GM19025 (cell line): ENCODE measurements at regions not wholly inside any gene's neighbourhood (a gene's known extent, or its start where the extent isn't known, plus 50 kb on each side); places are given as distances from the start of the nearest gene placed in this dataset.

Source experiments
- ATAC-seq: cut with Tn5 transposase; IDR thresholded peaks from one replicate; pipeline ENCODE4 v1.9.1; 2021; ENCODE audit warnings: mild to moderate bottlenecking, low read depth, moderate library complexity; ENCODE audit not compliant: unreplicated experiment

- peak; percentile 62 for ATAC-seq
Observed at GRCh38 chr5:74576941-74577456, 63.5 kb downstream of the ENC1 start.

- no peak for ATAC-seq
Observed at GRCh38 chr5:74575741-74576538, 64.6 kb downstream of the ENC1 start.

DNA sequence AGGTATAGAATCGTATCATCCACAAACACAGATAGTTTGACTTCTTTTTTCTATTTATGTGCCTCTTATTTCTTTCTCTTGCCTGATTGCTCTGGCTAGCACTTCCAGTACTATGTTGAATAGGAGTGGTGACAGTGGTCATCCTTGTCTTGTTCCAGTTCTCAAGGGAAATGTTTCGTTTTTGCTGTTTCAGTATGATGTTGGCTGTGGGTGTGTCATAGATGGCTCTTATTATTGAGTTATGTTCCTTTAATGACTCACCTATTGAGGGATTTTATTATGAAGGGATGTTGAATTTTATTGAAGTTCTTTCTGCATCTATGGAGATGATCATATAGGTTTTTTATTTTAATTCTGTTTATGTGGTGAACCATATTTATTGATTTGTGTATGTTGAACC lies 70.3 kb downstream of the ENC1 start:
- no peak for ATAC-seq

DNA sequence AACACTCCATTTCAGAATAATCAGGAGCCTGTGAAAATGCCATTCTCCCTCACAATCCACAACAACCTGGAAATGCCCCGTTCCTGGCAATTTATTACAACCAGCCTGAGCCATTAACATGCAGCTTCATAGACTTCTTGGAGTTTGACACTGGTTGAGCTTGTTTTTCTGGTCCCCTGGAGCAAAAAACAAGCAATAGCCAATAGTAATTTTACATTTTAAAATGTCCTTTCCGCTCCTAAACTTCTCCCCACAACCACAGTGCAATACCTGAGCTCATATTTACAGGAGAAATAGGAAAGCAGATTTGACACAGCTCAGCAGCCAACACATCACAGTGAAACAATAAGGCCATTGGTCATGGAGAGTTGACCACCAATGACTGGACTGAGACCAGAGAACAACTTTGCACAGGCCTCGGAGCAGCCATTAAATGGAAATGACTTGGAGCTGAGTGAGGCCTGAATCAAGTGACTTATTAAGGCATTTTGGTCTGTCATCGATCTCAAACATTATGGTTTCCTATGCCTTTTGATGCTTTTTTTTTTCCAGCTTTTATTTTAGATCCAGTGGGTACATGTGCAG lies 73.0 kb downstream of the ENC1 start:
- no peak for ATAC-seq

DNA sequence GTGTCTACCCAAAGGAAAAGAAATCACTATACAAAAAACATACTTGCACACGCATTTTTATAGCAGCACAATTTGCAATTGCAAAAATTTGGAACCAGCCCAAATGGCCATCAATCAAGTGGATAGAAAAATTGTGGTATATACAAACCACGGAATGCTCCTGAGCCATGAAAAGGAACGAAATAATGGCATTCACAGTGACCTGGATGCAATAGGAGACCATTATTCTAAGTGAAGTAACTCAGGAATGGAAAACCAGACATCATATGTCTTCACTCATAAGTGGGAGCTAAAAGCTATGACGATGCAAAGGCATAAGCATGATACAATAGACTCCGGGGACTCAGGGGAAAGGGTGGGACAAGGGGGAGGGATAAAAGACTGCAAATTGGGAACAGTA lies 78.4 kb downstream of the ENC1 start:
- no peak for ATAC-seq

GRCh38 chr5:74560245-74560644 lies 80.3 kb downstream of the ENC1 start:
- no peak for ATAC-seq

DNA sequence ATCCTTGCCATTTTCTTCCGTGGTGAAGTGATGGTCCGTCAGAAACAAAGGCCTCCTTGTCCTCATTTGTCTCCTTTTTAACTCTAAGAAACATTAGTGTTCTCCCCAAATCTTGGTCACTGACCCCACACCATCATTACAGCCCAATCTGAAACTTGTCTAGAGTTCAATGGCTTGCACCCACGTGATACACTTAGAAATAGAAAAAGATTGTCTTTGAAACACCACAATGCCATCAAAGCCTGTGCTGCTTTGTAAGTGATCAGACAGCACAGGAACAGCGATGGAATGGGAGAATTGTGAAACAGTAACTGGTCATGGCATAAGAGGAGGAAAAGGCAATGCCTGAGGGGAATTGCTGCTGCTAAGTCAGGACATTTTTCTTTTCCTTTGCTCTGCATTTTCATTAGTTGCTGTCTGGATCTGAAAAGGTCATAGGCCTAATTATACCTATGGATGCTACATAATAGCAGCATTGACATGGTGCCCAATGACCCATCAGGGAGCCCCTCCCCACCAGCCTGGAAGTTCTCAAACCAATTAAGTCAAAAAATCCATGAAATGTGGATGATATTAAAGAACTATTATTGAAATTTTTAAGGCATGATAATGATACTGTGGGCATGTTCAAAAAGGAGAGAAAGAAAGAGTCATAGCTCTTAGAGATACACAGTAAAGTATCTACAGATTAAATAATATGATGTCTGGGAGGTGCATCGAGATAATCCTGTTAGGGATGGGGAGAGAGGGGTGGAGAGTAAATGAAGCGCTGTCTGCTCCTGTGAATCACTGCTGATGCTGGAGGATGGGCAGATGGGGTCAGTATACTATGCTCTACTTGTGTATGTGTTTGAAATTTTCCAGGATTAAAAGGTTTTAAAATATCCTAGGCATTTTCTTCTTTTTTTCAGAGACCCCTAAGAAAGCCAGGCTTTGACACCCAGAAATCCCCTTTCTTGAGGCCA lies 83.6 kb downstream of the ENC1 start:
- ATAC-seq: no peak

- ATAC-seq: no peak
Observed at GRCh38 chr5:74556006-74556405, 84.5 kb downstream of the ENC1 start.

DNA sequence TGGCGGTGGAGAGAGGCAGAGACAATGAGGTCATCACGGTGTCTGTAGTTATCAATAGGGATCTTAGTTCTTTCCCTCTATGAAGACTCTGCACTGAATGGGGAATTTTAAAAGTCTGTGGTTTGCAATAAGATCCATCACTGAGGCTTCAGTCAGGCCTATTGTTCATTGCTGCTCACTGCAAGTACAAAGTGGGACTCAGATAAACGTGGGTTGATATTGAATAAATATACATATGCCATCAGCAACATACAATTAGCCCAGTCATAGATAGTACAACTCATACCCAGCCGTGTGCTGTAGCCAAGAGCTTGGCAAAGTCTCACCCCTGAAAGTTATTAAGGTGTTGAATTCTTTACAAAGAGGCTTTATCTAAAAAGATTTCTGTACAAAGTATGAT lies 88.4 kb downstream of the ENC1 start:
- ATAC-seq: no peak

DNA sequence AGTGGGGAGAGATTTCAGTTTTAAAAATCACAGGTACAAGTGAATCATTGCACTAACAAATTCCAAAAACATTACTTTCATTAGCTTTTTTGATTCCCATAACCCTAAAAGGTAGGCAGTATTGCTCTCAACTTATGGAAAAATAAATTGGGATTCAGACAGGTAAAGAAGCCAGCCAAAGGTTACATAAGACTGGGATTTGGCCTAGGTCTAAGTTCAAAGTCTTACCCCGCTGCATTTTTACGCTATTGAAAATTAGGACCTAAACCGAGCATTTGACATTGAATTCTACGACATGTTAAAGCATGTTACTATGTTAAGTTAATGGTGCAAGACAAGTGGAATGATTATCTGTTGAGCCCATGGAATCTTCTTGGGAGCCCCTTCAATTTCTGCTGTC lies 89.6 kb downstream of the ENC1 start:
- no peak for ATAC-seq

DNA sequence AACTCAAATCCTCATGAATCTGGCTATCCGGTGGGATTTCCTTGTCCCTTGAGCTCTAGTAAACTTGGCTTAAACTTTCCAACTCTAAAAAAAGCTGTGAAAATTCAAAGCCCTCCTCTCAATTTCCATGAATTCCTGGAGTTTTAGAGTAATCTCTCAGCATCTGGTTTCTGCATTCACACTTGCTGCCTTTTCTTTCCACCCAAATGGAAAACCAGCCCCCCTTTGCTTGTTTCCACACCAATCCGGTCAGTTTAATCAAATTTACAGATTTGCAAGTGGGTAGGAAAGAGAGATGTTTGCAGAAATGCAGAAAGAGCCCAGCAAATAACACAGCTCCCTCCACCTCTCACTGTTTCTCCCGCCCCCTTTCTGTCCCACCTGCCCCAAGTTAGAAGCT lies 91.1 kb downstream of the ENC1 start:
- no peak for ATAC-seq

- no peak for ATAC-seq
Observed at GRCh38 chr5:74546796-74547195, 93.7 kb downstream of the ENC1 start.

GRCh38 chr5:74544811-74545210 lies 95.7 kb downstream of the ENC1 start:
- no peak for ATAC-seq

DNA sequence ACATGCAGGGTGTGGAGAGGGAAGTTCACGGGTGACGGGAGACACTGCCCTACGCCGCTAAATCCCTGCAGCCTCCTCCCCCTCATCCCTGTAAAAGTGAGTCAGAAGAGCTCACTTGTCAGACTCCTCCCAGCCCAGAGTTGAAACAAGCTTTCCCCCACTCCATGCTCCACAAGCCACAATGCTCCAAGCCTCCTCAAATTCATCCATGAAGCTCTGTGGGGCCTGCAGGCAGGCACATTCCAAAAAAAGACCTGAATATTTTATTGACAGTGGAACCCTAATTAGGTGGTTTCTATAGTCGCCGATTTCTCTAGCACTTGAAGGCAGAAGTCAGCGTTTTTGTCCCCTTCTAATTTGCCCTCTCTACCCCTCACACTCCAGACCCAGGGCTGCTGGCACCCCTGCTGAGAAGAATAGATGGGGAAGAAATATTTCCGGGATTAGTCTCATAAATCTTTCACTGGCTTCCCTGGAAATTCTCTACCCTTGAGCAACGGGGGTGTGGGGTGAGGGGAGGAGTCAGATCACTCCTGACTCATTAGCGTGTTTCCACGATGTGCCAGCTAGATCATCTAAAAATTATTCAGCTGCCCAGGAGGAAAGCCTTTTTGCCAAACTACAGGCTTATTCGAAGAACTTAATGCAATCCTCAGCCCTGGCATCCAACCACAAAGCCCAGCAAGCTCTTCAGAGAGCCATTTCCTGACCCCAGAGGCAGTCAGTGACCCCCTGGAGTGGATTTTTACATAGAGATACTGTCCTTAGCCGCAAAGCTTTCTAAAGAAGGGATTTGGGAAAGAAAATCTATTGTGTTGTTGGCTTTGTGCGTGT lies 97.1 kb downstream of the ENC1 start:
- ATAC-seq: no peak

GRCh38 chr5:74542482-74542881 lies 98.0 kb downstream of the ENC1 start:
- ATAC-seq: no peak

- ATAC-seq: no peak
Observed at GRCh38 chr5:74541381-74541781, 99.1 kb downstream of the ENC1 start.

- no peak for ATAC-seq
Observed at GRCh38 chr5:74540622-74541021, 99.9 kb downstream of the ENC1 start.

GRCh38 chr5:74539986-74540385 lies 100.5 kb downstream of the ENC1 start:
- no peak for ATAC-seq

DNA sequence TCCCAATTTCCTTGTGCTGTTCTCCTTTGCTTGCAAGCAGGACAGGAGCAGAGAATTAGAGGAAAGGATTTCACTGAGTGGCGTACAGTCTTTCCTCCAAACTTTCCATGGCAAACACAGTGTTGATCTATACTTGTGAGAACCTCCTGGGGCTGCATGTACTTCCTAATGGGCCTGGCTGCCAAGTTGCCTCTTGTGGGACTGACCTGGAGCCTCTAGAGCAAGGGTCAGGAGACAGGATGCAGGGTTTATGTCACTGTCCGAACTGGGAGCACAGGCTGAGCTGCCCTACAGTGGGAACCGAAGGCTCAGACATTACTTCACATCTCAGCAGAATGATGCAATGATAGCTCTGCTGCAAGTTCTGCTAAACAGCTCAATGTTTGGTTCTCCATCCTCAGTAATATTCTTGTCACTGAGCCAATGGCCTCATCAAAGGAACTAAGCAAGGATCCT lies 102.3 kb downstream of the ENC1 start:
- ATAC-seq: no peak

DNA sequence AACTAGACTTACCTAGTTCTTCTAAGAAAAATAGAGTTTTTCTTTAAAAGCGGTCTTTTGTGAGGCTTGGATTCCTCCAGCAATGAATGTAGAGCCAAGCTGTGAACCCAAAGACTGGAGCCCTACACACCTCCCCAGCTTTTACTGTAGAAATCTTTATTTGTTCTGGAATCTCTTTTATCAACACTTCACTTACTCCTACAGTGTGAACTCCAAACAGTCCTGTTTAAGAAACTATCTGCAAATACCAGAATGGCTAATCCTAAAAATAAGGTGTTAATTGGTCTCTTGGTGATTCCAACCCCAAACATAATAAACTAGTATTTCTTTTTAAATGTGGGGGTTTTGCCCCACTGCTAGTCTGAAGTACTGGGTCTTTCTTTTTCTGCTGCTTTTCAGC lies 103.9 kb downstream of the ENC1 start:
- ATAC-seq: no peak
